Calu3 (cell line): ENCODE measurements at regions not wholly inside any gene's neighbourhood (a gene's known extent, or its start where the extent isn't known, plus 50 kb on each side); places are given as distances from the start of the nearest gene placed in this dataset.

Source experiments
- BruUV-seq: library from RNA; stranded (reverse); fragments of 400-500 nt; replicated peaks from 2 replicates; lab custom pipeline; 2021; lab: Mats Ljungman, UMichigan
- CTCF ChIA-PET: fragments of 300-600 bp; sonication (Branson Sonifier 250); formaldehyde crosslinking; loops from one replicate; lab custom pipeline; 2022; ENCODE audit warnings: antibody characterized with exemption; lab: Charles Lee
- DNase-seq: peaks from one replicate; pipeline ENCODE4 v3.0.0; 2022
- H3K27ac Mint-ChIP-seq: one replicate; pipeline ENCODE4 v1.8.0; 2022; ENCODE audit warnings: mixed read lengths; ENCODE audit not compliant: unreplicated experiment
- H3K27me3 Mint-ChIP-seq: one replicate; pipeline ENCODE4 v1.8.0; 2022; ENCODE audit warnings: mixed read lengths; ENCODE audit not compliant: unreplicated experiment
- H3K36me3 Mint-ChIP-seq: one replicate; pipeline ENCODE4 v1.8.0; 2022; ENCODE audit warnings: mild to moderate bottlenecking, moderate library complexity, mixed read lengths; ENCODE audit not compliant: insufficient read depth, unreplicated experiment
- H3K4me1 Mint-ChIP-seq: one replicate; pipeline ENCODE4 v1.8.0; 2022; ENCODE audit warnings: mild to moderate bottlenecking, low read depth, mixed read lengths; ENCODE audit not compliant: unreplicated experiment
- H3K4me3 Mint-ChIP-seq: one replicate; pipeline ENCODE4 v1.8.0; 2022; ENCODE audit warnings: mild to moderate bottlenecking, low read depth, moderate library complexity, mixed read lengths; ENCODE audit not compliant: unreplicated experiment
- H3K9me3 Mint-ChIP-seq: one replicate; pipeline ENCODE4 v1.8.0; 2022; ENCODE audit warnings: low read depth, mixed read lengths; ENCODE audit not compliant: unreplicated experiment
- CTCF ChIP-seq: fragments of 200-600 bp; IDR thresholded peaks from one replicate; pipeline ENCODE4 v1.8.0; 2022; ENCODE audit warnings: antibody characterized with exemption; ENCODE audit not compliant: unreplicated experiment
- intact Hi-C: fragments of 100-400 bp; cut with micrococcal nuclease; formaldehyde crosslinking; loops from one replicate; pipeline ENCODE4 v1.10.0; 2022; ENCODE audit not compliant: unreplicated experiment

DNA sequence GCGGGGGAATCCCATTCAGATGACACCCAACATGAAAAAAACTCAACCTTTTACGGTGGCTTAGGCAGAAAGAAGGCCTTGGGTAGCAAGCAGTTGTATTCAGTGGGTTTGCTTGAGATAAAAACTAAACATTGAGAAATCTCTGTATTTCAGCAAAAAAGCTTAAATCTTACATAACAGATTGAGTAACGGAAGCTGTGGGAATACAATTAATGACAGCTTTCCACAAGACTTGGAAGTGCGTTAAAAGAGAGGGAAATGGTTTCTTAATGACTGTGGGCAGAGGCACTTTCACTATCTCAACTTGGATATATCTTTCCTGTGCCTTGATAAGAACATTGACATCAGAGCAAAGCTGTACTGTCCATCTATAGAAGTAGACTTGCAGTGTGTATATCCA is 418.5 kb upstream of the HS3ST1 start:
- H3K27me3 Mint-ChIP-seq: no peaks in the 10 kb centered on the region

DNA sequence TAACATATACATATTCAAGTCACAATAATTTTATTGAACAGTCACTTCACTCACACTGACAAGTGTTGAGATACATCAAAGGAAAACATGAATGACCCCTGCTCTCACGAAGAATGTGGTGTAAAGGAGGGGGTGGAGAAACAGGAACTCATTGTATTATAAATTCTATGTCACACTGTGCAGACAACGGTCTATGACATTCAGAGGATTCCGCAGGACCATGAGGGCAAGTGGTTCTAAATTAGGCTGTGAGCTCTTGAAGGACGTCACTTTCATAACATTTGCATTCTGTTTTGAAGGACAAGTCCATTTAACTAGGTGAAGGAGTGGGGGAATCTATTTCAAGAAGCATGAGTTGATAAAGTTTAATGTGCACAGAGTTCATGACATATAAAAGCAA is 415.2 kb upstream of the HS3ST1 start:
- DNase-seq: no peak
- Mint-ChIP-seq H3K36me3 (no peaks in the 10 kb centered on the region), H3K4me3 (no peak overlapping the region), H3K4me1 (no peaks in the 10 kb centered on the region), H3K27ac (no peak overlapping the region), H3K27me3 (no peaks in the 10 kb centered on the region), H3K9me3 (no peaks in the 10 kb centered on the region)
- no TSS peak for BruUV-seq
- CTCF ChIA-PET: no interaction called here
- intact Hi-C loops: no loop called here
- TF ChIP-seq CTCF: no peak

More for the DNA sequence above, 418.5 kb upstream of the HS3ST1 start:
- no TSS peak for BruUV-seq
- CTCF ChIA-PET: no interaction called here
- Mint-ChIP-seq H3K27ac (no peak overlapping the region), H3K9me3 (no peaks in the 10 kb centered on the region), H3K36me3 (no peaks in the 10 kb centered on the region), H3K4me1 (no peaks in the 10 kb centered on the region), H3K4me3 (no peak overlapping the region)
- no peak for TF ChIP-seq CTCF
- DNase-seq: no peak
- intact Hi-C loops: no loop called here

DNA sequence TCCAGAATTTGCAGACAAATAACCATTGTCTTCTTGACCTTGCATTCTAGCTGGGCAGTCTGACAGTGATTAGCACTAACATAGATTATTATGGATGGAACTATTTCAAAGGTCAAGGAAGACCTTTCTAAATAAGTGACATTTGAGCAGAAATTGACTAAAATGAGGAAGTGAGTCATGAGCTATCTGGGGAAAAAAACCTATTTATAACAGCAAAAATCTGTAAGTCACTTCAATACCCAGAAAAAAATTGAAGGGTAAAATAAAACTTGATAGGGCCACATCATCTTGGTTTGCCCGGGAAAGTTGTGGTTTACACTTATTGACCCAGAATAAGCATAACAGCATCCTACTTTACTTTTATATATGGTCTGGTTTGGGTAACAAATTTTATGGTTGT is 414.6 kb upstream of the HS3ST1 start:
- Mint-ChIP-seq H3K9me3 (no peaks in the 10 kb centered on the region), H3K36me3 (no peaks in the 10 kb centered on the region), H3K27me3 (no peaks in the 10 kb centered on the region), H3K4me3 (no peak overlapping the region), H3K4me1 (no peaks in the 10 kb centered on the region), H3K27ac (no peak overlapping the region)
- no peak for DNase-seq
- CTCF ChIA-PET: no interaction called here
- no peak for TF ChIP-seq CTCF
- intact Hi-C loops: no loop called here
- no TSS peak for BruUV-seq

DNA sequence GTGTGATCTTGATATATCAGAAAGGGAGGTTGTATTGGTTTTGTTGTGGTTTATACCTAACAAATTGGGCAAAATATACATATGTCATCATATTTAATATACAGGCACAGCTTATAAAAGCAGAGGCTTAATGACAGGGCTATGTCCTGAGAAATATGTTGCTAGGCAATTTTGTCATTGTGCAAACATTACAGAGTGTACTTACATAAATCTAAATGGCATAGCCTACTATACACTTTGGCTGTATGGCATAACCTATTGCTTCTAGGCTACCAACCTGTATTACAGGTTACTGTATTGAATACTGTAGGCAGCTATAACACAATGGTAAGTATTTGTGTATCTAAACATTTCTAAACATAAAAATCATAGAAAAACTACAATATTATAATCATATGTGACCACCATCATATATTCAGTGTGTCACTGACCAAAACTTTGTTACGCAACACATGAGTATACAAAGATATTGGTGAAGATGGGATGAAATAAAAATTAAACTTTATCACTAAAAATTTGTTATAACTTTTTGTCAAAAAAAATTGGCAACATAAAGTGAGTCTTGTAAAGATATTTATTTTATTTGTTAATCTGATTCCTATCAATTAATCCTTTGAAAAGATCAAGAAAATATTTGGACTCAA is 414.0 kb upstream of the HS3ST1 start:
- BruUV-seq: no TSS peak
- CTCF ChIA-PET: no interaction called here
- H3K4me3 Mint-ChIP-seq: no peak overlapping the region
- H3K36me3 Mint-ChIP-seq: no peaks in the 10 kb centered on the region
- intact Hi-C loops: no loop called here
- H3K9me3 Mint-ChIP-seq: peaks cover 3% of the 10 kb centered on the region
- H3K27ac Mint-ChIP-seq: no peak overlapping the region
- TF ChIP-seq CTCF: no peak
- no peaks in the 10 kb centered on the region for H3K27me3 Mint-ChIP-seq
- no peak for DNase-seq
- H3K4me1 Mint-ChIP-seq: no peaks in the 10 kb centered on the region
